GM10248 (cell line): ENCODE measurements at regions not wholly inside any gene's neighbourhood (a gene's known extent, or its start where the extent isn't known, plus 50 kb on each side); places are given as distances from the start of the nearest gene placed in this dataset.

Experiments
- CTCF ChIA-PET: fragments of 300-600 bp; sonication (Branson Sonifier 250); formaldehyde crosslinking; extraction: SDS; loops from one replicate; lab custom pipeline; 2021; ENCODE audit warnings: antibody characterized with exemption; lab: Yijun Ruan, JAX
- POLR2A ChIA-PET: fragments of 350-650 bp; sonication (Branson Sonifier 250); formaldehyde crosslinking; extraction: SDS; loops from one replicate; lab custom pipeline; 2020; ENCODE audit warnings: antibody characterized with exemption; lab: Yijun Ruan, JAX
- DNase-seq: peaks from one replicate; pipeline ENCODE4 v3.0.0; 2012; ENCODE audit errors: extremely low spot score
- TF ChIP-seq, protein P1 (sequence below): IDR thresholded peaks from 2 replicates; pipeline ENCODE4 v1.5.1; 2012; ENCODE audit warnings: mild to moderate bottlenecking, low read depth; ENCODE audit errors: extremely low read depth, missing control alignments, control extremely low read depth

DNA sequence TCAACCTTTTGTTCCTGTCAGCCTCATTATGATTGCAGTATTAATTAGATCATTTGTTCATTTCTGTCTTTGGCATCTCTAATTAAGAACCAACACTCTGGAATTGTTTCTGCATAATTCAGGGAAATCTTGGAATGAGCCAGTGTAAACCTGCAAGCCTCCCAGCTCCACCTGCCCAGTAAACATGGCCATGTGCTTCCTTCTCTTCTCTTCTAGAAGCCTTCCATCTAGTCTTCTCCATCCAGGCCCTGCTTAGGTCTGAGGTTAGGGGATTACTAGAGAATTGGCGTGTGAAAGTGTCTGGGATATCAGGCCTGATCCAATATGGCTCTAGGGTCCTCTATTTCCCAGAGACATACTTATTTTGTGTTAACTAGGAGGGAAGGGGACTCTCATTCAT is 528.0 kb downstream of the AACS start:
- CTCF ChIA-PET, result interaction anchor here (0.8 kb wide), 1 partner anchor 9 kb away, joined by 3 read pairs; no protein-coding TSS in a partner anchor
- no peak for DNase-seq
- TF ChIP-seq, protein P1, sequence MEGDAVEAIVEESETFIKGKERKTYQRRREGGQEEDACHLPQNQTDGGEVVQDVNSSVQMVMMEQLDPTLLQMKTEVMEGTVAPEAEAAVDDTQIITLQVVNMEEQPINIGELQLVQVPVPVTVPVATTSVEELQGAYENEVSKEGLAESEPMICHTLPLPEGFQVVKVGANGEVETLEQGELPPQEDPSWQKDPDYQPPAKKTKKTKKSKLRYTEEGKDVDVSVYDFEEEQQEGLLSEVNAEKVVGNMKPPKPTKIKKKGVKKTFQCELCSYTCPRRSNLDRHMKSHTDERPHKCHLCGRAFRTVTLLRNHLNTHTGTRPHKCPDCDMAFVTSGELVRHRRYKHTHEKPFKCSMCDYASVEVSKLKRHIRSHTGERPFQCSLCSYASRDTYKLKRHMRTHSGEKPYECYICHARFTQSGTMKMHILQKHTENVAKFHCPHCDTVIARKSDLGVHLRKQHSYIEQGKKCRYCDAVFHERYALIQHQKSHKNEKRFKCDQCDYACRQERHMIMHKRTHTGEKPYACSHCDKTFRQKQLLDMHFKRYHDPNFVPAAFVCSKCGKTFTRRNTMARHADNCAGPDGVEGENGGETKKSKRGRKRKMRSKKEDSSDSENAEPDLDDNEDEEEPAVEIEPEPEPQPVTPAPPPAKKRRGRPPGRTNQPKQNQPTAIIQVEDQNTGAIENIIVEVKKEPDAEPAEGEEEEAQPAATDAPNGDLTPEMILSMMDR, result no peak
- POLR2A ChIA-PET, result no interaction called here

DNA sequence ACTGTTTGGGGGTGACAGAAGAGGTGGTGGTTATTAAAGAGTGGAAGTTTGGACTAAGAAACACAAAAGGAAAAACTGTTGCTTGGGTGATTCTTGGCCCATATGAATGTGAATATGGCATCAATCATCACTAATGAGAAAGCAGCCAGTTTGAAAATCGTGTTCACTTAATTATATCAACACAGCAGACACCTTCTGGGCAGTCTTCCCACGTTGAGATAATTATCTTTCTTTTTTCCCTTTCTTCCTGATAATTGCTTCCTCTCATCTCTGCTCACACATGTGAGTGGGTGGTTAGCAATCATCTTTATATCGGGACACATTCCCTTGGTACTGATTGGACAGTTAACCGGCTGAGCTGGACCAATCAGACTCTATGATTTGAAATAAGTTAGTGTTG is 539.7 kb downstream of the AACS start:
- CTCF ChIA-PET, result no interaction called here
- POLR2A ChIA-PET, result no interaction called here
- TF ChIP-seq, protein P1, result no peak
- DNase-seq, result no peak

DNA sequence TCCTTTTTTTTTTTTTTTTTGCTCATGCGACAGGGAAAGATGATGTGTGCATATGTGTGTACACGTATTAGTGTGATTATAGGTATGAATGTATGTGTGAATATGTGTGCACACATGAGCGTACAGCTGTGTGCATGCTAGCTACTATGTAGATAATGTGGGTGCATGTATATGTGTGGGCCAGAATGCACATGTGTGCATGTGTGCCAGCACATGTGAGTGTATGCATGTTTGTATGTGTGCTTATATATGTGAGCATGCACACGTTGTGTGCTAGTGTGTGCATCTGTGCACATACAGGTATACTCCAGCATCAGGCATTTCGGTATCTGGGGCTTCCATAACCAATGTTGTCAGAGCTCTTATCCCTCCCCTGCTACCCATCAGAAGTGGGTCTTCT is 541.1 kb downstream of the AACS start:
- ChIA-PET POLR2A (no interaction called here), CTCF (interaction anchor here (2.5 kb wide), 1 partner anchor 9 kb away, joined by 9 read pairs; no protein-coding TSS in a partner anchor)
- no peak for DNase-seq
- TF ChIP-seq, protein P1, result no peak

DNA sequence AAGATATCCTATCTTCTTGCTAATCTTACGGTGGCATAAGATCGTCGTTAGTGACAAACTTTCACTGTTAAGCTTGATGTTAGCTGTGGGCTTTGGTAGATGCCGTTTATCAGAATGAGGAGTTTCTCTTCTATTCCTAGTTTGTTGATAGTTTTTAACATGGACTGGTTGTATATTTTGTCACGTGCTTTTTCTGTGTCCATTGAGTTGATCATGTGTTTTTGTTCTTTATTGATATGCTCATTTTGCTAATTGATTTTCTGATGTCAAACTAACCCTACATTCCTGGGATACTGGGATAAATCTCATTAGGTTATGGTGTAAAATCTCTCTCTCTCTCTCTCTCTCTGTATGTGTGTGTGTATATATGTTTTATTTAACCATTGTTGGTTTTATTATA is 545.1 kb downstream of the AACS start:
- DNase-seq, result no peak
- TF ChIP-seq, protein P1, result no peak
- POLR2A ChIA-PET, result no interaction called here
- CTCF ChIA-PET, result no interaction called here

DNA sequence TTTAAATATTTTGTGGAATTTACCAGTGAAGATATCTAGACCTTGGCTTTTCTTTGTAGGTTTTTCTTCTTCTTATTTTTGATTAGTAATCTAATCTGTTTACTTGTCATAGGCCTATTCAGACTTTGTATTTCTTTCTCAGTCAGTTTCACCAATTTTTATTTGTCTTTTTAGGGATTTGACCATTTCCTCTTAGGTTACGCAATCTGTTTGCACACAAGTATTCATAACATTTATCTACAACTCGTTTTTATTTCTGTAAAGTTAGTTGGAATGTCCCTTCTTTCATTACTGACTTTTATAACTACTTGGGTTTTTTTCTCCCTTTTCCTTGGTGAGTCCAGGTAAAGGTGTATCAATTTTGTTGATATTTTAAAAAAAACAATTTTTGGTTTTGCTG is 545.7 kb downstream of the AACS start:
- CTCF ChIA-PET, result no interaction called here
- TF ChIP-seq, protein P1, result no peak
- DNase-seq, result no peak
- POLR2A ChIA-PET, result no interaction called here

DNA sequence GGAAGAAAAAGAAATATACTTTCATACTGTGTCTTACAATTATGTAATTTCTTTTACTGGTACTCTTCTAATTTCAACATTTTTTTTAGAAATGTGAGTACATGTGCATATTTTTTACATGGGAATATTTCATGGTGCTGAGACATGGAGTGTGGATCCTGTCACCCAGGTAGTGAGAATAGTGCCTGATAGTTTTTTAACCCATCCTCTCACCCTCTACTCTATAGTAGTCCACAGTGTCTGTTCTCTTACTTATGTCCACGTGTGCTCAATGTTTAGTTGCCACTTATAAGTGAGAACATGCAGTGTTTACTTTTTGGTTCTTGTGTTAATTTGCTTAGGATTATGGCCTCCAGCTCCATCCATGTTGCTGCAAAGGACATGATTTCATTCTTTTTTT is 548.8 kb downstream of the AACS start:
- no peak for DNase-seq
- CTCF ChIA-PET, result interaction anchor here (1.0 to 3.1 kb wide), 2 partner anchors 7 to 431 kb away, joined by 3 to 9 read pairs; no protein-coding TSS in a partner anchor
- TF ChIP-seq, protein P1, result no peak
- POLR2A ChIA-PET, result no interaction called here
